HG02973 (cell line): ENCODE measurements at regions not wholly inside any gene's neighbourhood (a gene's known extent, or its start where the extent isn't known, plus 50 kb on each side); places are given as distances from the start of the nearest gene placed in this dataset.

Experiments used
- ATAC-seq: cut with Tn5 transposase; IDR thresholded peaks from one replicate; pipeline ENCODE4 v1.9.1; 2021; ENCODE audit warnings: moderate library complexity; ENCODE audit not compliant: unreplicated experiment

DNA sequence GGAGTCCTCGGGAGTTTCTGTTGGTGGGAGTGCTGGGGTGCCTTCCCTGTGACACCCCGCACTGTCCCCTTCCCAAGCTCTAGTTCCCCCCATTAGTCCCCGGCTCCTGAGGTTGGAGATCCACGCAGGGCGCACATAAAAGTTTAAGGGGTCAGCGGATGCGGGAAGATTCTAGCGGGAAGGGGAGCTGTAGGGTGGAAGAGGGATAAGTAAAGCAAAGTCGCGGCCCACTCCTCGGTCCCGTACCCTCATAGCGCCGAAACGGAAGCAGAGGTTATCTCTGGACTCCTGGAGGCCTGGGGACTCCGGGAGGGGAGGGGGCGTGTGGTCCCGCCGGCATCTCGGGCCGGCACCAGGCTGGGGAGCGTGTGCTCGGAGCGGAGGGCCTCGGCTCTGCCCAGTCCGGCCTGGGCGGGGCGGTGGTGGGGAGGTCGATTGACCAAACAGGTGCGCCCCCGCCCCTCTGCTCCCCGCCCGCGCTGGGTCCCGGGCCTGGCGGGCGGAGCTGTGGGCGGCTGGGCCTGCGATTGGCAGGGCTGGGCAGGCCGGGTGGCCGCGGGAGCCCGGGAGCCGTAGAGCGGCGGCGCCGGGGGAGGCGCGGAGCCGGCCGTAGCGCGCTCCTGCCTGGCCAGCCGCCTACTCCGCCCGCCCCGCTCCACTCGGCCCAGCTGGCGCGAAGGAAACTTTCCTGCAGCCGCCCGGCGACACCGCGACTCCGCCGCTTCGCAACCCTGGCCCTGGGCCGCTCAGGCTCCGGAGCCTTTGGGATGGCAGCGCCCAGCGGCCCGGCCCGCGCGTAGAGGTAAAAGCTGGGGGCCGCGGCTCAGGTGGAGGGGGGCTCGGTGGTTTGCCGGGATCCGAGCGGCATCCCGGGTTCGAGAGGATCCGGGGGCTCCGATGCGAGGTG, 52.2 kb upstream of the DAB2IP start:
- ATAC-seq = no peak

DNA sequence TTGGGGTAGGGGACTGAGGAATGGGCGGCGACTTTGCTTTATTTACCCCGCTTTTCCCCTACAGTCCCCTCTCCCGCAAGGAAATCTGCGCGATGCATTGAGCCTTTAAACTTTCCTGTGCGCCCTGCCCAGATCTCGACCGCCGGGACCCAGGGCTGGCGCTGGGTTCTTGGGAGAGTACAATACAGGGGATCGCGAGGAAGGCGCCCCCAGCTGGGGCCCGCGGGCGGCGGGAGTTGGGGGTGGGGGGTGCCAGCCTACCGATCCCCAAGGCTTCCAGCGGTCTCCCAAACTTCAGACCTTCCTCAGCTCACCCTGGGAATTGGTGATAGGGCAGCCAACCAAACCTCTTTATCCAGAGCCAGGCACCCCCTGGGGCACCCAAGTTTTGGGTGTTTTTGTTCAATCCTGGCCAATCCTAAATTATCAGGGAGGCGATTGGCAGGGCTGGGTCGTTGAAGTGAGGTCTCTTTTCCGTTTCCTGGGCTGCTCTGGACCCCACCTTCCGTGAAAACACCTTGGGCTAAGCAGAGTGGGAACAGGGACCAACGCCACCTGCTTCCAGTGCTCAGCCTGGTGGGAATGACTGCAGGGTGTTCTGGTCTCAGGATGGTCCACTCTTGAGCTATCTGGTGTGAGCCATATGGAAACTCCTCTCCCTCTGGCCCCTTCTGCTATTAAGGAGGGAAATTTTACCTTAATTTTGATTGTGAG, 51.4 kb upstream of the DAB2IP start:
- no peak for ATAC-seq

DNA sequence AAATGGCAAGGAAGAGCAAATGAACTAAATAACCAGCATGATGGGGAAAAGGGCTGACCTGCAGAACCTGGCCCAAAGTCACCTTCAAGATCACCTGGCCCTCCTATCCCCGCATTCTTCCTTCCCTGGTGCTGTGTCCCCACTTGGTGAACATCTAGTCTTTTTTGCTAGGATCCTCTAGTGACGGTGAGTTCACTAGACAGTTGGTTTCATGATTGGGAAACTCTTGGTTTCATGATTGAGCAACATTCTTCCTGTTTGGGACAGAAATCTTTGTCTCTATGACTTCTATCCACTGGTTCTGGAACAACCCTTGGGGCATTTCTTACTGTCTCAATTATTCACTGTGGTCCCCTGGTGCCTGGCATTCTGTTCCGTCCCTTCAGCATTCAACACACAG, 50.2 kb upstream of the DAB2IP start:
- no peak for ATAC-seq
